ENCODE measurements at regions not wholly inside any gene's neighbourhood (a gene's known extent, or its start where the extent isn't known, plus 50 kb on each side); places are given as distances from the start of the nearest gene placed in this dataset.
"Not testable (repeated sequence)": the region's sequence is repeated elsewhere in the genome, so short reads cannot be mapped to it uniquely, and the experiment has no call there.

- H3K9me3 Mint-ChIP-seq: peaks cover 10% of the 10 kb centered on the region; the same call in 1 of the 2 replicates
- H3K4me1 Mint-ChIP-seq (ENCODE audit: low read depth): no peaks in the 10 kb centered on the region
- H3K4me3 Mint-ChIP-seq: no peak overlapping the region
- TF ChIP-seq CTCF (IDR thresholded peaks at IDR 0.05): no peak
- DNase-seq: no peak
- H3K27me3 Mint-ChIP-seq (ENCODE audit: insufficient read depth): peaks cover 10% of the 10 kb centered on the region
- no peak overlapping the region for H3K27ac Mint-ChIP-seq
- no peaks in the 10 kb centered on the region for H3K36me3 Mint-ChIP-seq (ENCODE audit: low read depth)
Measured at GRCh38 chr2:8554296-8554806, 127.5 kb upstream of the ID2 start.

- H3K4me3 Mint-ChIP-seq: no peak overlapping the region
Measured at GRCh38 chr2:8555543-8555942, 126.3 kb upstream of the ID2 start.

GRCh38 chr2:8558096-8558495, 123.8 kb upstream of the ID2 start:
- no peaks in the 10 kb centered on the region for H3K36me3 Mint-ChIP-seq (ENCODE audit: low read depth)
- peaks cover 2% of the 10 kb centered on the region for H3K27me3 Mint-ChIP-seq (ENCODE audit: insufficient read depth)
- DNase-seq: no peak
- TF ChIP-seq CTCF (IDR thresholded peaks at IDR 0.05): no peak
- H3K27ac Mint-ChIP-seq: no peak overlapping the region
- peaks cover 10% of the 10 kb centered on the region; the same call in 1 of the 2 replicates for H3K9me3 Mint-ChIP-seq
- H3K4me3 Mint-ChIP-seq: no peak overlapping the region
- H3K4me1 Mint-ChIP-seq (ENCODE audit: low read depth): no peaks in the 10 kb centered on the region

More at GRCh38 chr2:8555543-8555942, 126.3 kb upstream of the ID2 start:
- no peak overlapping the region for H3K27ac Mint-ChIP-seq
- no peaks in the 10 kb centered on the region for H3K36me3 Mint-ChIP-seq (ENCODE audit: low read depth)
- H3K4me1 Mint-ChIP-seq (ENCODE audit: low read depth): no peaks in the 10 kb centered on the region
- no peak for DNase-seq
- TF ChIP-seq CTCF (IDR thresholded peaks at IDR 0.05): no peak
- H3K9me3 Mint-ChIP-seq: peaks cover 10% of the 10 kb centered on the region; the same call in 1 of the 2 replicates
- H3K27me3 Mint-ChIP-seq (ENCODE audit: insufficient read depth): peaks cover 8% of the 10 kb centered on the region

- no peak overlapping the region for H3K4me3 Mint-ChIP-seq
- no peaks in the 10 kb centered on the region for H3K36me3 Mint-ChIP-seq (ENCODE audit: low read depth)
- H3K4me1 Mint-ChIP-seq (ENCODE audit: low read depth): no peaks in the 10 kb centered on the region
- no peak for TF ChIP-seq CTCF (IDR thresholded peaks at IDR 0.05)
- peaks cover 10% of the 10 kb centered on the region; the same call in 1 of the 2 replicates for H3K9me3 Mint-ChIP-seq
- H3K27ac Mint-ChIP-seq: no peak overlapping the region
- DNase-seq: no peak
- H3K27me3 Mint-ChIP-seq (ENCODE audit: insufficient read depth): peaks cover 5% of the 10 kb centered on the region
Measured at GRCh38 chr2:8558956-8559355, 122.9 kb upstream of the ID2 start.

GRCh38 chr2:8559805-8560204, 122.1 kb upstream of the ID2 start:
- no peak for TF ChIP-seq CTCF (IDR thresholded peaks at IDR 0.05)
- no peak overlapping the region for H3K27ac Mint-ChIP-seq
- no peak for DNase-seq
- peaks cover 9% of the 10 kb centered on the region for H3K27me3 Mint-ChIP-seq (ENCODE audit: insufficient read depth)
- H3K4me1 Mint-ChIP-seq (ENCODE audit: low read depth): no peaks in the 10 kb centered on the region
- no peak overlapping the region for H3K4me3 Mint-ChIP-seq
- H3K36me3 Mint-ChIP-seq (ENCODE audit: low read depth): no peaks in the 10 kb centered on the region
- H3K9me3 Mint-ChIP-seq: peaks cover 10% of the 10 kb centered on the region; the same call in 1 of the 2 replicates

- not testable (repeated sequence) for DNase-seq; H3K27ac Mint-ChIP-seq; H3K36me3 Mint-ChIP-seq (ENCODE audit: low read depth); H3K4me3 Mint-ChIP-seq; H3K4me1 Mint-ChIP-seq (ENCODE audit: low read depth)
- H3K9me3 Mint-ChIP-seq: peaks cover 10% of the 10 kb centered on the region; the same call in 1 of the 2 replicates
- peaks cover 14% of the 10 kb centered on the region for H3K27me3 Mint-ChIP-seq (ENCODE audit: insufficient read depth)
Measured at GRCh38 chr2:8561692-8562091, 120.2 kb upstream of the ID2 start.

Measured in HFFc6 (cell line).